ENCODE measurements at regions not wholly inside any gene's neighbourhood (a gene's known extent, or its start where the extent isn't known, plus 50 kb on each side); places are given as distances from the start of the nearest gene placed in this dataset.

GRCh38 chr7:42372479-42372878 lies 135.5 kb upstream of the GLI3 start:
- no peak for TF ChIP-seq CTCF (IDR thresholded peaks at IDR 0.05)
- no peak for TF ChIP-seq SIN3A (IDR thresholded peaks at IDR 0.05; ENCODE audit: borderline replicate concordance, insufficient read depth, low read depth, low read length)
- TF ChIP-seq POLR2AphosphoS5 (IDR thresholded peaks at IDR 0.05; ENCODE audit: low read depth, low read length) = no peak
- no peak for TF ChIP-seq TCF7L2 (IDR thresholded peaks at IDR 0.05; ENCODE audit: low read depth, low read length)
